Vagina (tissue), 2 donors: ENCODE measurements at regions not wholly inside any gene's neighbourhood (a gene's known extent, or its start where the extent isn't known, plus 50 kb on each side); places are given as distances from the start of the nearest gene placed in this dataset.

ENCODE experiments used
- POLR2A ChIP-seq, 2 donors: fragments of 450-650 bp; IDR thresholded peaks; one replicate each; pipeline ENCODE4 v1.6.1; 2017; ENCODE audit warnings: antibody characterized with exemption in 2 of 2, mild to moderate bottlenecking in 2 of 2, moderate library complexity in 2 of 2
- TF ChIP-seq, protein P1 (sequence below), 3 experiments: fragments of 450-650 bp in 2 of 3; fragments of 200-600 bp in 1 of 3; sonication (generic) in 1 of 3; IDR thresholded peaks; one replicate each; pipeline ENCODE4 v1.5.1; 2017 to 2019; ENCODE audit warnings: antibody characterized with exemption in 3 of 3, mild to moderate bottlenecking in 2 of 3, moderate library complexity in 2 of 3

DNA sequence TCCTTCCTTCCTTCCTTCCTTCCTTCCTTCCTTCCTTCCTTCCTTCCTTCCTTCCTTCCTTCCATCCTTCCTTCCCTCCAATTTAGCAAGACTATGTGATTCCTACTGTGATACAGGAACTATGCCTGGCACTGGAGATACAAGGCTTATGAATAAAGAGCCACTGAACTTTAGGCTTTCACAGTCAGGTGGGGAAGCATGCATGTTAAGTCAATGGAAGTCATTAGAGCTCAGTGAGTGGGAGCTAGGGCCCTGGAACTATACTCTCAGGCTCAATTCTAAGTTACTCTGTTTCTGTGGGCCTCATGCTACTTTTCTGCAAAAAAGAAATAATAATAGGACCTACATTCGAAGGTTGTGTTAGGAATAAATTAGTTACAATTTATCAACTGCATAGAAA, 527.6 kb upstream of the ZEB2 start:
- TF ChIP-seq, protein P1, sequence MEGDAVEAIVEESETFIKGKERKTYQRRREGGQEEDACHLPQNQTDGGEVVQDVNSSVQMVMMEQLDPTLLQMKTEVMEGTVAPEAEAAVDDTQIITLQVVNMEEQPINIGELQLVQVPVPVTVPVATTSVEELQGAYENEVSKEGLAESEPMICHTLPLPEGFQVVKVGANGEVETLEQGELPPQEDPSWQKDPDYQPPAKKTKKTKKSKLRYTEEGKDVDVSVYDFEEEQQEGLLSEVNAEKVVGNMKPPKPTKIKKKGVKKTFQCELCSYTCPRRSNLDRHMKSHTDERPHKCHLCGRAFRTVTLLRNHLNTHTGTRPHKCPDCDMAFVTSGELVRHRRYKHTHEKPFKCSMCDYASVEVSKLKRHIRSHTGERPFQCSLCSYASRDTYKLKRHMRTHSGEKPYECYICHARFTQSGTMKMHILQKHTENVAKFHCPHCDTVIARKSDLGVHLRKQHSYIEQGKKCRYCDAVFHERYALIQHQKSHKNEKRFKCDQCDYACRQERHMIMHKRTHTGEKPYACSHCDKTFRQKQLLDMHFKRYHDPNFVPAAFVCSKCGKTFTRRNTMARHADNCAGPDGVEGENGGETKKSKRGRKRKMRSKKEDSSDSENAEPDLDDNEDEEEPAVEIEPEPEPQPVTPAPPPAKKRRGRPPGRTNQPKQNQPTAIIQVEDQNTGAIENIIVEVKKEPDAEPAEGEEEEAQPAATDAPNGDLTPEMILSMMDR (IDR thresholded peaks at IDR 0.05): no peak
- TF ChIP-seq POLR2A (IDR thresholded peaks at IDR 0.05): no peak
